ENCODE measurements at regions not wholly inside any gene's neighbourhood (a gene's known extent, or its start where the extent isn't known, plus 50 kb on each side); places are given as distances from the start of the nearest gene placed in this dataset.
A peak's percentile ranks its signal among the peaks of the same experiment; 100 is the strongest.

DNA sequence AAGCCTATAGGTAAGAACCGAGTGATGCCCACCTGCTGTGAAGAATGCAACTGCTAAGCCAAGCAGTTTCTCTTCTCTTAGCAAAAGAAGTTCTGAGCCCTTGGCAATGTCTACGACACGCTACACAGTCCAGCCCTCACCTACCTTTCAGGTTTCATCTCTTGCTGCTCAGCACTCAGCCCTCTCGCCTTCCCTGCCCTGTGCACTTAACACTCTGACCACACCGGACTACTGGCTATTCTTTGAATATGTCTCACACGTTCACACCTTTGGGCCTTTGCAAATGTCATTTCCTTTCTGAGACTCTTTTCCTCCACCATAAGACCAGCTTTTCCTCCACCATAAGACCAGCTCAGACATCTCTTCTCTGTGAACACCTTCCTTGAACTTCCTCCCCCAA lies 67.0 kb upstream of the ITGB1 start:
- H3K79me2 ChIP-seq (ENCODE audit: control insufficient read depth in 1 of 2, insufficient read depth in 2 of 2, low read length in 2 of 2), result no peaks in the 10 kb centered on the region
- no peak overlapping the region for H2BK120ac ChIP-seq (replicated peaks; ENCODE audit: low read depth, low read length)
- H2AFZ ChIP-seq (ENCODE audit: low read length), result no peak overlapping the region
- H3K27me3 ChIP-seq (replicated peaks in 1 of 4; ENCODE audit: control insufficient read depth in 3 of 4, extremely low read depth in 1 of 4, insufficient read depth in 3 of 4, low read length in 3 of 4), result no peaks in the 10 kb centered on the region; a peak in 1 of 7 replicates
- no peak overlapping the region for H4K8ac ChIP-seq (ENCODE audit: extremely low read depth, insufficient read depth, low read length)
- H2BK5ac ChIP-seq (ENCODE audit: low read depth, low read length), result no peak overlapping the region; the same call in 1 of the 2 replicates
- H3K14ac ChIP-seq (ENCODE audit: insufficient read length), result no peak overlapping the region
- H4K91ac ChIP-seq (replicated peaks; ENCODE audit: insufficient read length, low read length), result no peak overlapping the region
- no peak overlapping the region for H3K4ac ChIP-seq (replicated peaks; ENCODE audit: insufficient read length, low read depth, low read length)
- H3K36me3 ChIP-seq (ENCODE audit: control insufficient read depth in 2 of 4, insufficient read depth in 4 of 4, low read length in 3 of 4), result no peaks in the 10 kb centered on the region
- H3K9ac ChIP-seq (replicated peaks in 1 of 4; ENCODE audit: extremely low read depth in 1 of 4, low read depth in 3 of 4, low read length in 3 of 4), result no peak overlapping the region
- DNase-seq (ENCODE audit: low read depth in 1 of 2, low spot score in 2 of 2) (no peak), FAIRE-seq (no peak)
- H3K4me2 ChIP-seq (ENCODE audit: insufficient read depth in 1 of 2, low read depth in 2 of 2, low read length in 2 of 2), result no peak overlapping the region
- H2BK15ac ChIP-seq (ENCODE audit: low read length), result no peak overlapping the region
- H2BK20ac ChIP-seq (ENCODE audit: low read length), result peak overlapping the region; percentile 23; the same call in 1 of the 2 replicates
- 75% methylated on average over 6 of the region's 6 CpGs; no CpG with 5 or more reads in 1 of the 2 experiments for WGBS, 2 experiments (ENCODE audit: extremely low coverage in 1 of 2, insufficient coverage in 1 of 2, insufficient read length in 1 of 2, insufficient replicate concordance in 2 of 2, low coverage in 1 of 2, low lambda C conversion rate in 2 of 2, missing lambda C conversion rate in 1 of 2)
- H2BK12ac ChIP-seq (ENCODE audit: low read depth, low read length), result peak overlapping the region; percentile 77; the same call in 1 of the 2 replicates
- H3K9me3 ChIP-seq (ENCODE audit: insufficient read depth in 2 of 2, low read depth in 1 of 2, low read length in 1 of 2), result no peaks in the 10 kb centered on the region
- TF ChIP-seq EZH2 (IDR thresholded peaks at IDR 0.05; ENCODE audit: low read depth, low read length, severe bottlenecking), result no peak
- no peak for TF ChIP-seq FOSL1 (IDR thresholded peaks at IDR 0.05; ENCODE audit: insufficient read depth, low read depth, low read length)
- TF ChIP-seq RAD21 (IDR thresholded peaks at IDR 0.05 in 1 of 2, conservative IDR thresholded peaks at IDR 0.05 in 1 of 2; ENCODE audit: low read depth in 2 of 2, low read length in 2 of 2), result no peak
- TF ChIP-seq RBBP5 (IDR thresholded peaks at IDR 0.05; ENCODE audit: borderline replicate concordance, low read depth, low read length), result no peak
- TF ChIP-seq SIX5 (IDR thresholded peaks at IDR 0.05; ENCODE audit: low read depth, low read length), result no peak
- TF ChIP-seq HDAC6 (IDR thresholded peaks at IDR 0.05; ENCODE audit: low read depth, low read length), result no peak
- no peak for TF ChIP-seq YY1 (IDR thresholded peaks at IDR 0.05; ENCODE audit: low read depth, low read length)
- no peak for TF ChIP-seq NANOG (IDR thresholded peaks at IDR 0.05; ENCODE audit: insufficient read depth, low read depth, low read length, poor library complexity, severe bottlenecking)
- H3K23me2 ChIP-seq (ENCODE audit: low read depth, low read length), result no peaks in the 10 kb centered on the region
- no peak overlapping the region for H3K4me3 ChIP-seq (ENCODE audit: extremely low read depth in 1 of 4, insufficient read depth in 2 of 4, low read depth in 3 of 4, low read length in 4 of 4)
- H3K27ac ChIP-seq (ENCODE audit: low read depth, low read length), result no peak overlapping the region
- CTCF ChIA-PET (ENCODE audit: partially characterized antibody), result interaction anchor here (1.8 kb wide), 1 partner anchor 15 kb away, joined by 6 read pairs; no protein-coding TSS in a partner anchor
- H2AK5ac ChIP-seq (ENCODE audit: low read depth, low read length), result no peak overlapping the region
- no peaks in the 10 kb centered on the region for H3K79me1 ChIP-seq (ENCODE audit: low read depth, low read length)
- no peak overlapping the region for H4K5ac ChIP-seq (ENCODE audit: insufficient read length, low read depth, low read length)
- H3K23ac ChIP-seq (ENCODE audit: insufficient read length), result no peak overlapping the region
- no peak overlapping the region for H3K18ac ChIP-seq (ENCODE audit: extremely low read depth, low read length)
- peaks cover 0 to 11% (median 2%) of the 10 kb centered on the region in 4 experiments; a peak in 3 of 7 replicates for H3K4me1 ChIP-seq (replicated peaks in 1 of 4; ENCODE audit: control insufficient read depth in 3 of 4, insufficient read depth in 4 of 4, low read length in 3 of 4)
- no peaks in the 10 kb centered on the region for H4K20me1 ChIP-seq (replicated peaks in 1 of 2; ENCODE audit: control insufficient read depth in 1 of 2, insufficient read depth in 2 of 2, low read length in 2 of 2)
- no peak overlapping the region for H3K56ac ChIP-seq (replicated peaks; ENCODE audit: insufficient read length, low read depth, low read length)
- POLR2A ChIA-PET (ENCODE audit: partially characterized antibody), result no interaction called here

All from H1 (cell line).